Endothelial cell of umbilical vein (primary cell): ENCODE measurements at regions not wholly inside any gene's neighbourhood (a gene's known extent, or its start where the extent isn't known, plus 50 kb on each side); places are given as distances from the start of the nearest gene placed in this dataset.

ENCODE experiments used
- BruUV-seq: library from RNA; stranded (reverse); fragments of 400-500 nt; replicated peaks from 2 replicates; lab custom pipeline; 2021; lab: Mats Ljungman, UMichigan
- CTCF ChIA-PET: fragments of 300-600, 350-600 bp; sonication (Branson Sonifier 250); formaldehyde crosslinking; loops from one replicate; lab custom pipeline; 2021; ENCODE audit warnings: antibody characterized with exemption, inconsistent platforms; lab: Charles Lee
- POLR2A ChIA-PET: fragments of 300-600, 350-600 bp; sonication (Branson Sonifier 250); formaldehyde crosslinking; loops from one replicate; lab custom pipeline; 2021; ENCODE audit warnings: antibody characterized with exemption, inconsistent platforms; lab: Charles Lee
- DNase-seq: peaks from one replicate; pipeline ENCODE4 v3.0.0-alpha.2; 2011; ENCODE audit warnings: low read depth, low spot score
- FAIRE-seq: peaks from 2 replicates; lab custom pipeline; 2011; peaks lifted over from hg19 to GRCh38; lab: Jason Lieb, UNC
- H2AFZ ChIP-seq: 2 replicates; pipeline ENCODE4 v1.6.0; 2012; ENCODE audit warnings: low read depth, low read length, control low read depth, inconsistent platforms
- H3K27ac ChIP-seq: 2 replicates; pipeline ENCODE4 v1.5.1; 2011; ENCODE audit warnings: low read depth, mild to moderate bottlenecking, control low read depth, low read length, moderate library complexity; ENCODE audit not compliant: insufficient read depth
- H3K27me3 ChIP-seq, 2 experiments: 2 replicates each; pipeline versions ENCODE4 v1.6.0 to v1.6.1; 2011; ENCODE audit warnings: low read length in 2 of 2, mixed read lengths in 1 of 2; ENCODE audit not compliant: control insufficient read depth in 2 of 2, insufficient read depth in 2 of 2
- H3K36me3 ChIP-seq, 2 experiments: 2 replicates in 1 of 2; 3 replicates in 1 of 2; pipeline ENCODE4 v1.5.1; 2011; ENCODE audit warnings: low read length in 2 of 2, mild to moderate bottlenecking in 1 of 2, moderate library complexity in 1 of 2; ENCODE audit not compliant: control insufficient read depth in 2 of 2, insufficient read depth in 2 of 2; ENCODE audit errors: extremely low read depth in 1 of 2
- H3K4me1 ChIP-seq: 3 replicates; pipeline ENCODE4 v1.5.1; 2011; ENCODE audit warnings: mild to moderate bottlenecking, low read length; ENCODE audit not compliant: control insufficient read depth, insufficient read depth; ENCODE audit errors: extremely low read depth
- H3K4me2 ChIP-seq: 2 replicates; pipeline ENCODE4 v1.6.1; 2011; ENCODE audit warnings: low read length, control low read depth, mixed read lengths; ENCODE audit not compliant: insufficient read depth
- H3K4me3 ChIP-seq, 3 experiments: fragments of 200-600 bp in 1 of 3; sonication (generic), shearing (Covaris generic) in 1 of 3; replicated peaks in 1 of 3; 2 replicates each; pipeline ENCODE4 v1.5.1; 2011 to 2016; ENCODE audit warnings: control low read depth in 3 of 3, low read length in 3 of 3, mild to moderate bottlenecking in 2 of 3, inconsistent platforms in 1 of 3, low read depth in 1 of 3, moderate library complexity in 1 of 3; ENCODE audit not compliant: insufficient read depth in 1 of 3
- H3K79me2 ChIP-seq: 2 replicates; pipeline ENCODE4 v1.6.0; 2012; ENCODE audit warnings: low read length, inconsistent platforms; ENCODE audit not compliant: control insufficient read depth, insufficient read depth
- H3K9ac ChIP-seq: replicated peaks from 2 replicates; pipeline ENCODE3; 2011; ENCODE audit warnings: low read length, control low read depth; ENCODE audit not compliant: insufficient read depth; ENCODE audit errors: extremely low read depth
- H3K9me1 ChIP-seq: replicated peaks from 3 replicates; pipeline ENCODE4 v1.6.0; 2011; ENCODE audit warnings: mild to moderate bottlenecking, low read length; ENCODE audit not compliant: control insufficient read depth, insufficient read depth; ENCODE audit errors: extremely low read depth
- H3K9me3 ChIP-seq: replicated peaks from 2 replicates; pipeline ENCODE4 v1.5.1; 2012; ENCODE audit warnings: low read length, inconsistent platforms; ENCODE audit not compliant: control insufficient read depth, insufficient read depth
- H4K20me1 ChIP-seq: replicated peaks from 2 replicates; pipeline ENCODE3; 2011; ENCODE audit warnings: mild to moderate bottlenecking, low read length; ENCODE audit not compliant: control insufficient read depth, insufficient read depth; ENCODE audit errors: extremely low read depth
- CTCF ChIP-seq, 2 donors: IDR thresholded peaks; 1 replicate in 1 of 2; 2 replicates in 1 of 2; pipeline ENCODE4 v1.5.1; 2011; ENCODE audit warnings: low read length in 2 of 2, mild to moderate bottlenecking in 2 of 2, moderate library complexity in 2 of 2, control low read depth in 1 of 2, inconsistent platforms in 1 of 2, low read depth in 1 of 2; ENCODE audit not compliant: insufficient read depth in 1 of 2; ENCODE audit errors: extremely low read depth in 1 of 2
- EZH2 ChIP-seq: IDR thresholded peaks from 2 replicates; pipeline ENCODE4 v1.6.1; 2012; ENCODE audit warnings: borderline replicate concordance, low read depth, mild to moderate bottlenecking, moderate library complexity, low read length, inconsistent platforms; ENCODE audit not compliant: severe bottlenecking
- FOS ChIP-seq: IDR thresholded peaks from 2 replicates; pipeline ENCODE4 v1.6.1; 2011; ENCODE audit warnings: mild to moderate bottlenecking, low read length, moderate library complexity, borderline replicate concordance; ENCODE audit not compliant: insufficient read depth
- GATA2 ChIP-seq: IDR thresholded peaks from 2 replicates; pipeline ENCODE4 v1.7.0; 2011; ENCODE audit warnings: low read depth, mild to moderate bottlenecking, moderate library complexity, mixed read lengths, low read length; ENCODE audit not compliant: insufficient read length, insufficient read depth
- JUN ChIP-seq: IDR thresholded peaks from 2 replicates; pipeline ENCODE4 v1.6.1; 2011; ENCODE audit warnings: borderline replicate concordance, low read depth; ENCODE audit not compliant: insufficient read length, insufficient read depth
- MAX ChIP-seq: IDR thresholded peaks from 2 replicates; pipeline ENCODE4 v1.6.1; 2011; ENCODE audit not compliant: insufficient read depth, insufficient read length
- MYC ChIP-seq: IDR thresholded peaks from one replicate; pipeline ENCODE4 v1.6.1; 2011; ENCODE audit warnings: mild to moderate bottlenecking, low read depth, low read length
- POLR2A ChIP-seq: IDR thresholded peaks from 2 replicates; pipeline ENCODE4 v1.6.1; 2012; ENCODE audit warnings: low read depth, mild to moderate bottlenecking, control low read depth, low read length
- POLR2AphosphoS5 ChIP-seq: IDR thresholded peaks from 2 replicates; pipeline ENCODE4 v1.6.1; 2012; ENCODE audit warnings: low read depth, mild to moderate bottlenecking, control low read depth, low read length, moderate library complexity; ENCODE audit not compliant: insufficient read depth
- dilution Hi-C: fragments of 300-500 bp; cut with MboI; formaldehyde crosslinking; loops from one replicate; pipeline ENCODE4 v1.15.0; 2019; ENCODE audit warnings: low sequenced_read_pairs; ENCODE audit not compliant: extremely low pct_ligation_motif_present
- intact Hi-C: fragments of 100-400 bp; cut with micrococcal nuclease; formaldehyde crosslinking; loops from one replicate; pipeline ENCODE4 v1.10.0; 2022

GRCh38 chr10:90413196-90413595, 444.6 kb downstream of the HTR7 start:
- Histone ChIP-seq H4K20me1 (no peaks in the 10 kb centered on the region), H3K4me3 (no peak overlapping the region), H3K27ac (no peak overlapping the region), H3K79me2 (no peaks in the 10 kb centered on the region), H2AFZ (no peak overlapping the region), H3K4me1 (peaks cover 5% of the 10 kb centered on the region), H3K4me2 (no peak overlapping the region), H3K9me1 (no peaks in the 10 kb centered on the region), H3K9me3 (no peaks in the 10 kb centered on the region), H3K36me3 (no peaks in the 10 kb centered on the region), H3K9ac (no peak overlapping the region), H3K27me3 (no peaks in the 10 kb centered on the region)
- CTCF ChIA-PET, result no interaction called here
- no peak for DNase-seq
- FAIRE-seq, result no peak
- dilution Hi-C loops, result no loop called here
- POLR2A ChIA-PET, result no interaction called here
- TF ChIP-seq MYC (no peak), GATA2 (no peak), FOS (no peak), JUN (no peak), CTCF (IDR thresholded peaks at IDR 0.05; ENCODE audit: extremely low read depth in 1 of 2, insufficient read depth in 1 of 2, low read depth in 1 of 2, low read length in 2 of 2) (no peak), POLR2A (no peak), POLR2AphosphoS5 (no peak), EZH2 (no peak), MAX (no peak)
- intact Hi-C loops, result no loop called here
- BruUV-seq, result no TSS peak
